Hepatocyte (in vitro differentiated cells): ENCODE measurements at regions not wholly inside any gene's neighbourhood (a gene's known extent, or its start where the extent isn't known, plus 50 kb on each side); places are given as distances from the start of the nearest gene placed in this dataset.

Experiments used
- DNase-seq: peaks from one replicate; pipeline ENCODE4 v3.0.0-alpha.2; 2016; ENCODE audit warnings: low spot score
- H2AFZ ChIP-seq: fragments of 200-600 bp; sonication (generic); 2 replicates; pipeline ENCODE4 v1.6.0; 2016; ENCODE audit warnings: antibody characterized with exemption, mild to moderate bottlenecking
- H3K27ac ChIP-seq: fragments of 200-600 bp; sonication (generic); 2 replicates; pipeline ENCODE4 v1.5.1; 2016; ENCODE audit warnings: mild to moderate bottlenecking
- H3K27me3 ChIP-seq: fragments of 200-600 bp; sonication (generic); 2 replicates; pipeline ENCODE4 v1.6.1; 2016
- H3K36me3 ChIP-seq: fragments of 200-600 bp; sonication (generic); replicated peaks from 2 replicates; pipeline ENCODE4 v1.5.1; 2016; ENCODE audit warnings: low read depth; ENCODE audit not compliant: insufficient read depth
- H3K4me1 ChIP-seq: fragments of 200-600 bp; sonication (generic); 2 replicates; pipeline ENCODE4 v1.5.1; 2016; ENCODE audit warnings: mild to moderate bottlenecking, moderate library complexity; ENCODE audit not compliant: insufficient read depth
- H3K4me2 ChIP-seq: fragments of 200-600 bp; sonication (generic); 2 replicates; pipeline ENCODE4 v1.6.0; 2016
- H3K4me3 ChIP-seq: fragments of 200-600 bp; sonication (generic); 2 replicates; pipeline ENCODE4 v1.5.1; 2016; ENCODE audit warnings: mild to moderate bottlenecking
- H3K79me2 ChIP-seq: fragments of 200-600 bp; sonication (generic); 2 replicates; pipeline ENCODE4 v1.6.0; 2017; ENCODE audit warnings: mild to moderate bottlenecking
- H3K9me2 ChIP-seq: fragments of 200-600 bp; sonication (generic); replicated peaks from 2 replicates; pipeline ENCODE4 v1.6.0; 2017; ENCODE audit warnings: mild to moderate bottlenecking; ENCODE audit not compliant: insufficient read depth
- H3K9me3 ChIP-seq: fragments of 200-600 bp; sonication (generic); 2 replicates; pipeline ENCODE4 v1.5.1; 2016; ENCODE audit warnings: low read depth, mild to moderate bottlenecking
- H4K20me1 ChIP-seq: fragments of 200-600 bp; sonication (generic); 2 replicates; pipeline ENCODE4 v1.6.0; 2016; ENCODE audit warnings: mild to moderate bottlenecking; ENCODE audit not compliant: insufficient read depth, poor library complexity, severe bottlenecking
- CTCF ChIP-seq: fragments of 200-600 bp; sonication (generic); IDR thresholded peaks from 2 replicates; pipeline ENCODE4 v1.5.1; 2016; ENCODE audit warnings: antibody characterized with exemption, mild to moderate bottlenecking; ENCODE audit not compliant: poor library complexity
- EZH2 ChIP-seq: fragments of 200-600 bp; sonication (generic); IDR thresholded peaks from 2 replicates; pipeline ENCODE4 v1.6.1; 2016; ENCODE audit warnings: antibody characterized with exemption, mild to moderate bottlenecking, borderline replicate concordance
- EZH2phosphoT487 ChIP-seq: fragments of 200-600 bp; sonication (generic); IDR thresholded peaks from one replicate; pipeline ENCODE4 v1.6.1; 2018; ENCODE audit warnings: antibody characterized with exemption, mild to moderate bottlenecking, low read depth, moderate library complexity; ENCODE audit not compliant: unreplicated experiment, severe bottlenecking
- WGBS: methylation state at CpG from one replicate; pipeline ENCODE4 v1.1.6; 2016; ENCODE audit warnings: low lambda C conversion rate; ENCODE audit errors: missing lambda C conversion rate; 5-methylcytosine and 5-hydroxymethylcytosine counted together

GRCh38 chrX:114252186-114252585 is 331.7 kb upstream of the HTR2C start:
- no peak overlapping the region for H3K27ac ChIP-seq
- WGBS, result 52% methylated on average over 3 of the region's 3 CpGs
- no peaks in the 10 kb centered on the region for H3K27me3 ChIP-seq
- no peak for DNase-seq
- no peaks in the 10 kb centered on the region for H4K20me1 ChIP-seq
- H3K9me3 ChIP-seq, result no peaks in the 10 kb centered on the region
- no peaks in the 10 kb centered on the region for H3K79me2 ChIP-seq
- no peaks in the 10 kb centered on the region for H3K9me2 ChIP-seq
- H2AFZ ChIP-seq, result no peak overlapping the region
- no peak overlapping the region for H3K4me2 ChIP-seq
- H3K4me1 ChIP-seq, result no peaks in the 10 kb centered on the region
- no peak overlapping the region for H3K4me3 ChIP-seq
- no peaks in the 10 kb centered on the region for H3K36me3 ChIP-seq
- no peak for TF ChIP-seq CTCF
- TF ChIP-seq EZH2, result no peak
- no peak for TF ChIP-seq EZH2phosphoT487

- no peaks in the 10 kb centered on the region for H3K4me1 ChIP-seq
- H2AFZ ChIP-seq, result no peak overlapping the region
- no peaks in the 10 kb centered on the region for H4K20me1 ChIP-seq
- no peak overlapping the region for H3K4me2 ChIP-seq
- no peaks in the 10 kb centered on the region for H3K36me3 ChIP-seq
- no peak for TF ChIP-seq CTCF
- TF ChIP-seq EZH2phosphoT487, result no peak
- TF ChIP-seq EZH2, result no peak
- no peaks in the 10 kb centered on the region for H3K9me2 ChIP-seq
- no peak overlapping the region for H3K4me3 ChIP-seq
- no peak overlapping the region for H3K27ac ChIP-seq
- no peaks in the 10 kb centered on the region for H3K27me3 ChIP-seq
- DNase-seq, result no peak
- WGBS, result 96% methylated on average over 1 of the region's 1 CpG
- no peaks in the 10 kb centered on the region for H3K79me2 ChIP-seq
- H3K9me3 ChIP-seq, result no peaks in the 10 kb centered on the region
Measured at GRCh38 chrX:114251575-114251974, 332.3 kb upstream of the HTR2C start.

GRCh38 chrX:114221445-114221844 is 362.4 kb upstream of the HTR2C start:
- Histone ChIP-seq H3K36me3 (no peaks in the 10 kb centered on the region), H3K27me3 (no peaks in the 10 kb centered on the region)

More at GRCh38 chrX:114221445-114221844, 362.4 kb upstream of the HTR2C start:
- Histone ChIP-seq H3K79me2 (no peaks in the 10 kb centered on the region), H3K9me3 (no peaks in the 10 kb centered on the region), H2AFZ (no peak overlapping the region), H3K4me3 (no peak overlapping the region), H4K20me1 (no peaks in the 10 kb centered on the region), H3K4me2 (no peak overlapping the region), H3K27ac (no peak overlapping the region), H3K9me2 (no peaks in the 10 kb centered on the region), H3K4me1 (no peaks in the 10 kb centered on the region)
- TF ChIP-seq EZH2phosphoT487 (no peak), EZH2 (no peak), CTCF (no peak)
- no peak for DNase-seq
- WGBS, result 91% methylated on average over 2 of the region's 2 CpGs
